Right hindlimb (tissue), 1 donor: ENCODE measurements at regions not wholly inside any gene's neighbourhood (a gene's known extent, or its start where the extent isn't known, plus 50 kb on each side); places are given as distances from the start of the nearest gene placed in this dataset.
"Not testable (repeated sequence)": the region's sequence is repeated elsewhere in the genome, so short reads cannot be mapped to it uniquely, and the experiment has no call there.

ENCODE experiments used
- DNase-seq: peaks from one replicate; pipeline ENCODE4 v3.0.0-alpha.2; 2018

DNA sequence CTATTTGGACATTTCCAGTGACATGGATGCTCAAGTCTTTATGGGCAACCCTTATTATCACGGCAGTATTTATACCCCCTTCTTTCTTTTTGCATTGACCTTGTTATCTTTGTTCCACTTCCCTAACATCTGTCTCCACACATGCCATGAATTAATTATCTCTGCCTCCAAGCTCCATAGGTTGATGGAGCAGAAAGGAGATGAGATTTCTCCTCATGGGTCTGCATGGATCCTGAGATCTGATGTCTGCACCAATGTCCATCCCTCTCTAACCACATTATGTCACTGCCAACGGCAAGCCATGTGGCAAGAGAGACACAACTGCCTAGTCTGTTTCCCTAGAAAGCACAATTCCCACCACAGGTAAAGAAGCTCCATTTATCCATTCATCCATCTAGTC is 416.8 kb upstream of the ASIC2 start:
- no peak for DNase-seq

- DNase-seq = no peak
Measured at GRCh38 chr17:33712120-33712519, 419.0 kb upstream of the ASIC2 start.

GRCh38 chr17:33716957-33717356 is 423.9 kb upstream of the ASIC2 start:
- DNase-seq = no peak

DNA sequence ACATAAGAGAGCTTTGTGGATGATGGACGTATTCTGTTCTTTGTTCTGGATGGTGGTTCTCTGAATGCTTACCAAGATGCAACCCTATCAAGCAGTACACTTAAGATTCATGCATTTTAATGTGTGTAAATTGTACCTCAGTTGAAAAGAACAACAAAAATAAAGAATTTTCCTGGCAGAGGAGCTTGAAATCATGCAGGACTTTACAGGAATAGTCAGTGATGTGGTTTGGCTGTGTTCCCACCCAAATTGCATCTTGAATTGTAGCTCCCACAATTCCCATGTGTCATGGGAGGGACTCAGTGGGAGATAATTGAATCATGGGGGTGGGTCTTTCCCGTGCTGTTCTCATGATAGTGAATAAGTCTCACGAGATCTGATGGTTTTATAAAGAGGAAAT is 430.6 kb upstream of the ASIC2 start:
- not testable (repeated sequence) for DNase-seq

- DNase-seq = no peak
Measured at GRCh38 chr17:33725675-33726271, 432.7 kb upstream of the ASIC2 start.

- DNase-seq = no peak
Measured at GRCh38 chr17:33730131-33730530, 437.0 kb upstream of the ASIC2 start.

- no peak for DNase-seq
Measured at GRCh38 chr17:33732116-33732515, 439.0 kb upstream of the ASIC2 start.

DNA sequence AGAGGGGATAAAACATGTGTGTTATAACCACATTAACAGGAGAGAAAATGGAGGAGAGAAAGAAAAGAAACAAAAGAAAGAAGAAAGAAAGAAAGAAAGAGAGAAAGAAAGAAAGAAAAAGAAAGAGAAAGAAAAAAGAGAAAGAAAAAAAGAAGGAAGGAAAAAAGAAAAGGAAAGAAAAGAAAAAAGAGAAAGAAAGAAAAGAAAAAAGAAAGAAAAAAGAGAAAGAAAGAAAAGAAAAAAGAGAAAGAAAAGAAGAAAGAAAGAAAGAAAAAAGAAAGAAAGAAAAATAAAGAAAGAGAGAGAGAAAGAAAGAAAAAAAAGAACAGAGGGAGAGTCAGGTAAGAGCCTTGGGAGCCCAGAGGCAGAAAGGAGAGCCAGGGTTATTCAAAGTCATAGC is 446.6 kb upstream of the ASIC2 start:
- DNase-seq = no peak

DNA sequence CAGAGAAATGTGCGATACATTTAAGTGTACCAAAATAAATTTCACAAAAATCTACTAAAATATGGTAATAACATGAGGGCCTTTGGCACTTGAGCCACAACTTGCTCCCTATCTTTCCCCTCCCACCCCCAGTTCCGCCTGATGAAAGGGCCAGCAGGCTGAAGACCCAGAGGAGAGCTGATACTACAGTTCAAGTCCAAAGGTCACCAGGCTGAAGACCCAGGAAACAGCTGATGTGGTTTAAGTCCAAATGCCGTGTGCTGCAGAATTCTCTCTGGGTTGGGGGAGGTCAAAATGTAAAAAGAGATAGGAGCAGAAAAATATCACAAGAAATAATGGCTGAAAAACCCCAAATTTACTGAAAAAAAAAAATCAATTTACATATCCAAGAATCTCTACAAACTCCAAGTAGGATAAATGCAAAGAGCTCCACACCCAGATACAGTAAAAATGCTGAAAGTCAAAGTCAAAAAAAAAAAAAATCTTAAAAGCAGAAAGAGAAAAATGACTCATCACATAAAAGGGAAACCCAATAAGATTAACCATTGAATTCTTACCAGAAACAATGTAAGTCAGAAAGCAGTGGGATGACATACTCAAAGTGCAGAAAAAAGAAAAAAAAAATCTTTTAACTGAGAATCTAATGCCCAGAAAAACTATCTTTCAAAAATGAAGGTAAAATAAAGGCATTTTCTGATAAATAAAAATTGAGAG is 452.1 kb upstream of the ASIC2 start:
- DNase-seq = no peak

- DNase-seq = no peak
Measured at GRCh38 chr17:33749171-33749570, 456.1 kb upstream of the ASIC2 start.

DNA sequence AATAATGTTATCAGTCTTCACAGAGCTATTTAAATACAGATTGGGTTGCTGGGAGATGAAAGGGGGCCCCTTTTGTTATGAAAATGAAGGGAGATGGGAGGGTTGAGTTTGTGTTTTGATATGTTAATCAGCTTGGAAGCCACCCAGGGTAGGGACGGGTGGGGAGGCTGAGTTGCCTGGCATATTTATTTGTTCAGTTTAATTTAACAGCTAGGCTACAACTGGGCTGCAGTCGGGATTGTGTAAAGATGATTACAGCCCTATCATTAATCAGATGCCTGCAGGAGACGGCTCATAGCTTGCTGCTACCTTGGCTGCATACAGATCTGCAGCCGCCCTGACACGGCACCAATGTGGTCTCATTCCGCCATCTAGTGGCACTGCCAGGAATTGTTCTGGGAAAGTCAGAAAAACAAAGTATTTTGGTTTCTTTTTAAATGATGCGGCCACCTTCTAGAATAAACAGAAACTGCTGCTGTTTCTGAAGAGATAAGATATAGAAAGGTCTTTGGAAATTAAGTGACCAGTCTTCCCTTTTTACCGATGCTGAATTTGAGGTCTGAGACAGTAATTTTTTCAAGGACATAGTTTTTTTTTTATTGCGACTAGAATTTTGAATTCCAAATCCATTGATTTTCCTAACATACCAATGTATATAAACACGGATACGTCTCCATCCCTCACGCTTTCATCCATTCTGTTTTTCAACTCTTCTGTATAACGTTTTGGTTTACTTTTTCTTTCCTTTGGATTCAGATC is 458.0 kb upstream of the ASIC2 start:
- peak; percentile 67 for DNase-seq

- DNase-seq = no peak
Measured at GRCh38 chr17:33751702-33752065, 458.6 kb upstream of the ASIC2 start.

- no peak for DNase-seq
Measured at GRCh38 chr17:33753452-33753851, 460.4 kb upstream of the ASIC2 start.

DNA sequence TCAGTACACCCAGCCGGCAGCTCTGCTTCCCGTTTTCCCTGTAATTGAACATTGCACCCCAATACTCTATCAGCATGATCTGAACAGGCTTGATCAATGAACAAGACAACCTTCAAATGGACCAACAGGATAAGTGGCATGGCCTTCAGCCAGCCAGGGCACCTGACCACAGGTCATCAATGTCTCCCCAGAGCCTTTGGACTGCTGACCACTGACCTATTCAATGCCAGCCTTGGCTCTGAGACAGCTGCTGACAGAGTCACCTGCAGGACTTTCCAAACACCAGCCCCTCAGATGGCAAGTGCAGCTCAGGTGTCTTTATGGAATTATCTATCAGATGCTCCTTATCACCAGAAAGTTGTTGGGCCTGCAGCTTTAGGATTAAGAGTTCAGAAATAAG is 462.9 kb upstream of the ASIC2 start:
- DNase-seq = no peak

- no peak for DNase-seq
Measured at GRCh38 chr17:33765871-33766270, 472.8 kb upstream of the ASIC2 start.

GRCh38 chr17:33766721-33767120 is 473.6 kb upstream of the ASIC2 start:
- no peak for DNase-seq

DNA sequence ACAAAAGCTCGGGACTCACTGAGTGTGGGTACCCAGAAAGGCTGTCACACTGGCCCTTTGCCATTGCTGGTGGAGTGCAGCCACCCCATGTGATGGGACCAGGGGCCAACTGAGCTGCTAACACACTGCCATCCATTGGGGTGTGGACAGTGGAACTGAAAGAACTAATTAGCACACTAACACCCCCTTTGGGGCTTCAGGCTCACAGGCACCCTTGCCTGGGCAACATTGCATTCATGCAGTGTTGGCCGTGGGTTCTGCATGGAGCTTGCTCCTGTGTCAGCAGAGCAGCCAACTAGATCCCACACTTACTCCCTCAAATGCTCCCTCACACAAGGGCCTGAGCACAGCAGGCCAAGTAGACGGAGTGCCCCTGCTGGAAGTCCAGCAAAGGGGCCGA is 476.0 kb upstream of the ASIC2 start:
- DNase-seq = no peak

GRCh38 chr17:33776304-33776703 is 478.8 kb upstream of the CCL2 start:
- DNase-seq = no peak

GRCh38 chr17:33776903-33777302 is 478.2 kb upstream of the CCL2 start:
- no peak for DNase-seq

DNA sequence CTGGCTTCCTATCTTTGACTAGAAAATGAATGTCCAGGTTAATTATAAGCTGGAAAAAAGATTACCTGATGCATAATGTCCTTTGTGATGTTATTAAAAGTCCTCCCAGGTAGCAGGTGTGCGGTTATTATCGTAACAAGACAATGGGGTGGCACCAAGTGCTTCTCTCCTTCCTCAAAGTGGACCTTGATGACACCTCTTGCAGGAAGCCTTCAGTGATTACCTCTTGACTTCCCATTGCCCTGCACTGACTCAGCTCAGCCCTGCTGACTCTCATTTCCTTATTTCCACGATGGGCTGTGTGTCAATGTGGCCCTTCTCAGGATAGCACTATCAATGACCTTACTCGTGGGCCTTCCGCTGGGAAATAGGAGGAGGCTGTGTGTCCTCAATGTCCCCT is 477.4 kb upstream of the CCL2 start:
- no peak for DNase-seq

- DNase-seq = no peak
Measured at GRCh38 chr17:33778505-33779233, 476.4 kb upstream of the CCL2 start.

DNA sequence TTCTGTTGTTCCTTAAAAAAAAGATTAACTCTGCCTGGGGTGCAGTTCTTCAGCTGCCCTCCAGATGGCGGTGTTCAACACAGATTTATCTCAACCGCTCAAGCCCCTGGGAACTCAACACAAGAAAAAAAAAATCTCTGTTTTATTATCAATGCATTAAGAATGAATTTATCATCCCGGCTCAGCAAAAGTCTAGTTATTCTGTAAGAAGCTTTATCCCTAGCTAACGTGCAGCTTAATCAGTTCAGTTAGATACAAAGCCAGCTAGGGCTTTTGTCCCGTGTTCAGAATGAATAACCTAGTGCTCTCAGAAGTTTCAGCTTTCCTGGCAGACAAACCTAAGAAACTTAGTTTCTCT is 475.9 kb upstream of the CCL2 start:
- DNase-seq = peak; percentile 61

GRCh38 chr17:33785281-33785680 is 469.8 kb upstream of the CCL2 start:
- DNase-seq = no peak

DNA sequence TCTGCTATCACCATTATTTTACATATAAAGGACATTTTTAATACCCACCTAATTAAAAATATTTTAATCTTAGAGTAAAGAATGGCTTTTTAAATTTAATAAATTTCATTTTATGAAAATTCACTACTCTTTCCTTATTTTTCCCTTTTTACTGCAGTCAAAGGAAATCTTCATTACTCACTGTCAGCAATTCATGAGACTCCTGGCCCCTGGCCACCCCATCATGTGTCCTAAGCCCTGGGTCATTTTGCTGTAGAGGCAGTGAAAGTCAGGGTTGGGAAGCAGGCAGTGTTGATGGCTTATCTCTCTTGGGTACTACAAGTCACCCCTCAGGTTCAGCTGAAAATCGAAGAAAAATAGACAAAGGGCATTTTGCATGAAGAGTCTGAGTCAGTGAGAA is 468.6 kb upstream of the CCL2 start:
- no peak for DNase-seq
